NCI-H1436 (cell line): ENCODE measurements at regions not wholly inside any gene's neighbourhood (a gene's known extent, or its start where the extent isn't known, plus 50 kb on each side); places are given as distances from the start of the nearest gene placed in this dataset.
A peak's percentile ranks its signal among the peaks of the same experiment; 100 is the strongest.
"Not testable (repeated sequence)": the region's sequence is repeated elsewhere in the genome, so short reads cannot be mapped to it uniquely, and the experiment has no call there.

Source experiments
- DNase-seq: peaks from one replicate; lab custom pipeline; 2025; lab: John Stamatoyannopoulos, UW

- no peak for DNase-seq
Observed at GRCh38 chr15:77862651-77863104, 214.8 kb downstream of the TBC1D2B start.

GRCh38 chr15:77861997-77862635 lies 215.4 kb downstream of the TBC1D2B start:
- DNase-seq, result not testable (repeated sequence)

- no peak for DNase-seq
Observed at GRCh38 chr15:77860071-77860691, 217.3 kb downstream of the TBC1D2B start.

GRCh38 chr15:77859491-77860060 lies 217.9 kb downstream of the TBC1D2B start:
- DNase-seq, result no peak

GRCh38 chr15:77858792-77859490 lies 218.6 kb downstream of the TBC1D2B start:
- DNase-seq, result no peak

GRCh38 chr15:77857419-77857818 lies 220.1 kb downstream of the TBC1D2B start:
- no peak for DNase-seq

GRCh38 chr15:77856705-77857346 lies 220.7 kb downstream of the TBC1D2B start:
- no peak for DNase-seq

GRCh38 chr15:77855871-77856270 lies 221.6 kb downstream of the TBC1D2B start:
- no peak for DNase-seq

- DNase-seq, result no peak
Observed at GRCh38 chr15:77854980-77855379, 222.3 kb upstream of the LINGO1 start.

GRCh38 chr15:77853910-77854309 lies 221.2 kb upstream of the LINGO1 start:
- DNase-seq, result no peak

- no peak for DNase-seq
Observed at GRCh38 chr15:77853008-77853328, 220.3 kb upstream of the LINGO1 start.

GRCh38 chr15:77852241-77853007 lies 219.7 kb upstream of the LINGO1 start:
- no peak for DNase-seq

GRCh38 chr15:77851691-77852090 lies 219.0 kb upstream of the LINGO1 start:
- DNase-seq, result peak; percentile 44

GRCh38 chr15:77851086-77851485 lies 218.4 kb upstream of the LINGO1 start:
- DNase-seq, result no peak

GRCh38 chr15:77846986-77847385 lies 214.3 kb upstream of the LINGO1 start:
- DNase-seq, result no peak

GRCh38 chr15:77846360-77846759 lies 213.6 kb upstream of the LINGO1 start:
- DNase-seq, result no peak

GRCh38 chr15:77844798-77845446 lies 212.2 kb upstream of the LINGO1 start:
- no peak for DNase-seq

GRCh38 chr15:77843546-77843945 lies 210.8 kb upstream of the LINGO1 start:
- no peak for DNase-seq

GRCh38 chr15:77840991-77841775 lies 208.5 kb upstream of the LINGO1 start:
- DNase-seq, result no peak
